Left renal pelvis (tissue), 4 donors: ENCODE measurements at regions not wholly inside any gene's neighbourhood (a gene's known extent, or its start where the extent isn't known, plus 50 kb on each side); places are given as distances from the start of the nearest gene placed in this dataset.

Experiments used
- DNase-seq, 4 donors: peaks; one replicate each; pipeline ENCODE4 v3.0.0-alpha.2; 2013; ENCODE audit warnings: low read depth in 4 of 4, low spot score in 3 of 4

- DNase-seq = no peak
Observed at GRCh38 chr4:176843710-176844109, 51.0 kb upstream of the VEGFC start.

- no peak for DNase-seq
Observed at GRCh38 chr4:176844448-176844847, 51.7 kb upstream of the VEGFC start.

- no peak for DNase-seq
Observed at GRCh38 chr4:176845636-176846035, 52.9 kb upstream of the VEGFC start.

DNA sequence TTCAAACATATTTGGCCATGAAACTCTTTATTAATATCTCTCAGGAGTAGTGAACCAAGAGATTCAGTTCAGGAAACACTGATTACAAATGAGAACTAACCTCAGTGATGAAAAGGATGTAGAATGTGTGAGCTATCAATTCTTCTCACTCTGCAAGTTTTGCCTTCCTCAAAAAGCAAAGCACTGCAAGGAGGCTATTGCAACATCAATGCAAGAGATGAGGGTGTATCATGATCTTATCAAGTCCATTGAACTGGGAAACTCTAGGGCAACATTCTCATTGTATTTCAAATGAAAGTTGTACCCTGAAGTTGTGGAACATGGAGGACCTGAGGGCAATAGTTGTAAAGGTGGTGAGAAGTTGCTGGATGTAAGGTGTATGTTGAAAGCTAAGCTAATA, 56.4 kb upstream of the VEGFC start:
- no peak for DNase-seq

DNA sequence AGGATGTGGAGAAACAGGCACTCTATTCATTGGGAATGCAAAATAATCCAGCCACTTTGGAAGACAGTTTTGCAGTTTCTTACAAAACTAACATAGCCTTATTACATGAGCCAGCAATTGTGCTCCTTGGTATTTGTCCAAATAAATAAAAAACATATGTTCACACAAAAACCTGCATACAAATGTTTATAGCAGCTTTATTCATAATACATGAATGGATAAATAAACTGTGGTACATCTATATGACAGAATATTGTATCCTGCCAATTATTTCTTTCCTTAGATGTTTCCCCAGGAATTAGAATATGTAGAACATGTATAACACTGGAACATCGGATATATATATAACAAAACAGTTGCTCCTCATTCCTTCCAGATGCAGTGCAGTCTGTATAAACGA, 57.7 kb upstream of the VEGFC start:
- DNase-seq = no peak

DNA sequence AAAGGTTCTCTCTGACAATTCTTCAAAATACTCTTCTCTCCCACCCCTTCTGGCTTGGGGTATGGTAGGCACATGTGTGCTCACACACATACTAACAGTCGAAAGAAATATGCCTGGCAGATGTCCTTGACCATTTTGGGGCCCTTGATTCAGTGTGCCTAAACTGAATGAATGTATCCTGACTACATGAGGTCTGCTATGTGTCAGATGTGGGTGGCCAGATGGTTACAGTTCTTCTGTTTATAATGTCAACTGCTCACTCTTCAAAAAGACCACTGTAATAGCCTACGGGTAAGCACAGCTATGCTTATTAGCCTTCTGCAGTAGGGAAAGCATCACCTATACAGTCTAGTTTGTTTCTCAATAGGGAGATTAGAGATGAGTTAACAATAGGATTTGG, 63.7 kb upstream of the VEGFC start:
- DNase-seq = no peak

DNA sequence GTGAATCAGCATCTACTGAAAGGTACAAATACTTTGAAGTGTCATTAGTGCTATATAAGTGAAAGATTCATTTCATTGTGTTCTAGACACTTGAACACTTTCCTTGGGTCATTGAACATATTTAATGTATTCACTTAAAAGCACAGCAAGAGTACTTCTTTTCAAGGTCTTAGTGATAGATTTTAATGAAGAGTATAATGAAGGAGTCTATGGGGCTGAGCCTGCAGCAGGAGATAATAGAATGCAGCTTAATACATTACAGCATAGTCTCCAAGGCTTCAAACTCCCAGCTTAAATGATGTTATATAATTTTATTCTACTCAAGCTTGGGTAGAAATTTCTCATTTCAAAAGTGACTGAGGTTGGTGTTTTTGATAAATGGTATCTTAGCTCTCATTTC, 66.1 kb upstream of the VEGFC start:
- DNase-seq = no peak

GRCh38 chr4:176864238-176864637, 71.5 kb upstream of the VEGFC start:
- no peak for DNase-seq

- no peak for DNase-seq
Observed at GRCh38 chr4:176868676-176869075, 76.0 kb upstream of the VEGFC start.

DNA sequence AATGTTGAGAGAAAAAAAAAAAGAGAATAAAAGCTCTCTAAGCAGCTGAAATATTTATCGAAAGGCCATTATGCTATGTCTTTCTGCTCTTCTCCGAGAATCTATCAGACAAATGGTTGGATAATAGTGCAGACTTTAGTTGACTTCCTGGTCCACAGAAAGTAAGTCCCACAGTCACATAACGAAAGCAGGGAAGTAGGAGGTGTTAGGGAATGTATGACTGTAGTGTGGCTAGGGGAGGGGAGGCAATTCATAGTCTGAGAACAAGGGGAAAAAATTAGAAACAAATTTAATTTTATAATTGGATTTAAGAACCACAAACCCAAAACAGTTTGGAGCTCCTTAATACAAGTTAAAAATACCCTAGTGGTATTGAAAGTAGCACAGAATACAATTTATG, 79.7 kb upstream of the VEGFC start:
- DNase-seq = no peak

DNA sequence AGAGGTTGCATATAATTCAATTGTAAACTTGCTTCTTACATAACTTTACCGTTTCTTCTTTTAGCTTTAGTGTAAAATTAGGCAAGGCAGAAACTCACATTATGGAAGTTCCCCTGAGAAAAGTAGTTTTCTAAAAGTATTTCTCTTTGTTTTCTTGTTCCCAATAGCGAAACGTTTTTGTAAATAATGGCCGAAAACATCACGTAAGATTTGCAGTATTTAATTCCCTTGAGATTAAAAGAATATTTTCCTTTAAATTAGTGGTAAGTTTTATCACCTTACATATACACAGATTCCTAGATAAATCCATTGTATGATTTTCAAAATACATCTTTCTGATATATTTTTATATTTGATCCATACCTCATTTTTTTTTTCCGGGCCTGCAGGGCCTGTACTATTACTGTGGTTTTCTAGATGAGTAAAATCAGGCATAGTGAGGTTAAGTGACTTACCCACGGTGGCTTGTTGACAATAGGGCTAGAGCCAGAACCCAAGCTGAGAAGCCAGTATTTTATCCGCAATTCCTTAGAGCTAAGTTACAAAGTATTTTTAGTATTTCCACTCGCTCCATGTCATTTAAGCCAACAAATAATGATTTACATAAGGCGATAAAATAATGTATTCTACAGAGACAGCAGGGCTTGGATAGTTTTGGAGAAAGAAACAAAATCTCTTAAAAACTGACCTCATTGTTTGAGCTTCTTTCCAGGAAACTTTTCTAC, 82.2 kb upstream of the VEGFC start:
- no peak for DNase-seq

DNA sequence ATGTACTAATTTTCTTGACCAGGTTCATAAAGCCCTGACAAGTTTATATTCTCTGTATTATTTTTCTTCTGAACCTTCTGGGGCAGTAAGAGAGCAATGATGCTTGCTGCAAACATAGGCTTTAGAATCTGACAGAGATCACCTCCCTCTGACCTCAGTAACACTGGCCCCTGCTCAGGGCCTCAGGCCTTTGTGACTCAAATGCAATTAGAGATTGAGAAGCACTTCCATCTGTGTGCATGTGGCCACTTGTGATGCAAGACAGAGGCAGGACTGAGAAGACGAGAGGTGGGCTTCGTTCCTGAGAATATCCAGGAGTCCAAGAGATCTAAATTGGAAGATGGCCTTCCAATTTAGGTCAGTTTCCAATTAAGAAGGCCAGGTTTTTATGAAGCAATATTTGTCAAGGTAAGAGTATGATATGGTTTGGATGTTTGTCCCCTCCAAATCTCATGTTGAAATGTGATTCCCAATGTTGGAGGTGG, 82.8 kb upstream of the VEGFC start:
- DNase-seq = no peak

GRCh38 chr4:176879380-176880116, 86.8 kb upstream of the VEGFC start:
- DNase-seq = no peak

DNA sequence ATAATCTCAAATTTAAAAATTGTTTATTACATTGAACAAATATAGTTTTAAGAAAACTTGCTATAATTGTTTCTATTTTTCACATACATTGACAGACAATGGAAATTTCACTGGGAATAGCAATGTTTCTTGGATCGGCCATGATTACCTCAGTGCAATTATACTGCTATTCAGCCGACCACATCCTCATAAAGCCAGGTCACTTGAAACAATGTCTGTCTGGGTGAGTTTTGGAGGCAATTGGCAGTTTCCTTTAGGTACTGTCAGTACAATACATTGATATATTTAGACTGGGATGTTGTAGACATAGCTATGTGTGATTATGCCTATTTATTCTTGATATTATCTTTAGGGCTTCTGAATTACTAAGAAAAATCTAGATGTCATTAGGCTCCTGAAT, 89.5 kb upstream of the VEGFC start:
- no peak for DNase-seq

DNA sequence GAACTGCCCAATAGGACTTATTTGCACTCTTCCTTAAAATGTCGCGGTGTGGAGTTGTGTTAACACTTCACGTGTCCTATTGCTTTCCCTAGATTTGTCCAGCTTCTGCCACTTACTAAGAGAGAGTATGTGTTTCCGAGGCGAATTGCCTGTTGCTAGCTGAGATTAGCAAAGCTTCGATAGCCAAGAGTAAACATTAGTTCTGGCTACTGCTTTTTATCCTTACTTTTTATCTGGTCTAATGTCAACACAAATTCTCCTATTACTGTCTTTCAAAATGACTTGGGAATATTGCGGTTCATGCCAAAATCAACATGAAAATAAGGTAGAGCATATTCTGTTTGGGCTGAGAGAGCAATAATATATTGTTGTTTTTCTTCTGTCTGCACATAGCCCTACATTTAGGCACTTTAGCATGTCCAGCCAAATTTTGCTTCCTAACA, 90.4 kb upstream of the VEGFC start:
- no peak for DNase-seq

GRCh38 chr4:176883681-176884418, 91.1 kb upstream of the VEGFC start:
- DNase-seq = no peak

GRCh38 chr4:176885224-176885623, 92.5 kb upstream of the VEGFC start:
- DNase-seq = no peak

DNA sequence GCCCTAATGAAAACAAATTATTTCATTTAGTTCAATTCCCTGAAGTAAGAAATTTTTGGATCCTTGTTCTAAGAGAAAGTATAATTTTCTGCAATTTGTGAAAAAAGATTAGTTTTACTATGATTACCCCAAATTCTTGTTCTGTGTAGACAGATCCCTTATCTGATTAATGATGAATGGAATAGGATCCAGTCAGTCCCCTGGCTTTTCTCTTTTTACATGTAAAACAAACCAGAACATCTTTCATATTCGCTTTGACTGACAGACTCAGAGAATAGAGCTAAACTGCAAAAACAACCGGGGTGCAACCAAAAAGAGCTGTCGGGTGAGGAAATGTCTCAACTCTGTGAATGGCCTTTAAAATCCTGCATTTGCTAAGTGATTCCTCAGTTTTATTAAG, 93.4 kb upstream of the VEGFC start:
- DNase-seq = no peak

DNA sequence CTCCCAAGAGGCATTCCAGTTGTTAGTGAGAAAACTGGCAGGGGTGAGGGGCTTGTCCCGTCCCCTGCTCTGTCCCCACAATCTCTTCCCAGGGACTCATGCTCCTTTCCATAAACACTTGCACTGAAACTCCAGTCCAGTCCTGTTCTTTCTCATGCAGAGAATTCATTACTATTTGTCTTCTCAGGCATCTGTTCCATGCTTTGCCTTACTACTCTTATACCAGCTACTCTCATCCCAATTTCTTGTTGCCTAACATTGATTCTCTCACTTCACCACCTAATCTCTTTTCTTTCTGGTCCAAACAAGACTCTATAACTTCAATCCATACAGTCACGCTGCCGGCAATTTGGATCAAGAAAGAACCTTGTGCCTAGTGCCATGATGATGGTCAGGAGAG, 97.1 kb upstream of the VEGFC start:
- DNase-seq = no peak

DNA sequence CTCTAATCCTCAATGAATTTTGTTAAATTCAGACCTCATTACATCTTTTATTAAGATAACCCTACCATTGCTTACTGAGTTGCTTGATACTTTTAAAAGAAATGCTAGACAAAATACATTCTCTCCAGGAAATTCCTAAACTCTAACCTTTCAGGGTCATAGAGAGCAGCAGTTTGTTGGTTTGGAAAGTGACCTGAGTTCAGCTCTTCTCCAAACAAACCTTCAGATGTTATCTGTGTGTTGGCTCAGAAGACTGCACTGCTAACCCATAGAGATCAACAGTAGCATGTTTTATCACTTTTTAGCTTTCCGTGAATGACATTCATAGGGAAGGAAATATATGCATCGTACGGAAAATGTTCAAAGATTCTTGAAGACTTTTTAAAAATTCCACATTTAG, 101.8 kb upstream of the VEGFC start:
- no peak for DNase-seq

DNA sequence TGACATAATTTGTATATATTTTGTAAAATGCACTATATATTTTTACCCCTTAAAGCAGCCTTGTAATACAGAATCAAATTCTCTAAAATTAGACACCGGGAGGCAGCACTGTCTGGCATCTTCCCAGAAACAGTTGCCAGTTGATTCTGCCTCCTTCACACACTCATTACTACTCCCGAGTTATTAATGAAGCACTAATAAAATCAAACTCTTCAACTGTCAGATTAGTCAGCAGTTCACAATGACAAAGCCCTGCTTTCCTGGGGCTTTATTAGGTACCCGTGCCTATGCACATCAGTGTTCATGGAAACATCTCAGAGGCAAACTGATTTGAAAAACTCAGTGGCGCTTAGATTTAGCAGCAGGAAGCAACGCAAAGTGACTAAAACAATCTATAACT, 103.5 kb upstream of the VEGFC start:
- no peak for DNase-seq

DNA sequence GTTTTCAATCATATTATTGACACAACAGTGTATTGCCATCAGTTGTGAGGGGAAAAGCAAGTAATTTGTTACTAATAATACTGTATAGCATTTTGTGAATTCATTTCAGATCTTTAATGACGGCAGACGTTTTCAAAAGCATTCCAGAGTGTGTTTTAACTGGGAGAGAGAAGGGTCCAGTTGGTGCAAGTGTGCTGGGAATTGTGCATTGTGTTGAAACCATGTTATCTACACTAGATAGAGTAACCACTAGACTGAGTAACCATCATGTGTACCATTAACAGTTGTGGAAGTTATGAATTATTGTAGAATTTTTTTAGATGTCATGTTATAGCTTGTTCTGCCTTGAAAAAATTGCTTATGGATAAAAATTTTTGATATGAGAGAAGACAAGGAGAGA, 104.5 kb upstream of the VEGFC start:
- DNase-seq = no peak
